ENCODE measurements at regions not wholly inside any gene's neighbourhood (a gene's known extent, or its start where the extent isn't known, plus 50 kb on each side); places are given as distances from the start of the nearest gene placed in this dataset.

GRCh38 chr20:10961651-10962288 is 288.0 kb upstream of the JAG1 start:
- peak; percentile 15 for DNase-seq

- no peak for DNase-seq
Measured at GRCh38 chr20:10962937-10963336, 289.1 kb upstream of the JAG1 start.

GRCh38 chr20:10963717-10964266 is 290.0 kb upstream of the JAG1 start:
- no peak for DNase-seq

GRCh38 chr20:10965936-10966470 is 292.2 kb upstream of the JAG1 start:
- no peak for DNase-seq

- DNase-seq = no peak
Measured at GRCh38 chr20:10970109-10970508, 296.3 kb upstream of the JAG1 start.

- no peak for DNase-seq
Measured at GRCh38 chr20:10971096-10971495, 297.3 kb upstream of the JAG1 start.

- DNase-seq = no peak
Measured at GRCh38 chr20:10972219-10972860, 298.5 kb upstream of the JAG1 start.

GRCh38 chr20:10976051-10976450 is 302.3 kb upstream of the JAG1 start:
- no peak for DNase-seq

- no peak for DNase-seq
Measured at GRCh38 chr20:10978019-10978702, 304.4 kb upstream of the JAG1 start.

- no peak for DNase-seq
Measured at GRCh38 chr20:10978713-10979112, 304.9 kb upstream of the JAG1 start.

GRCh38 chr20:10982692-10983091 is 308.9 kb upstream of the JAG1 start:
- DNase-seq = no peak

GRCh38 chr20:10984294-10984693 is 310.5 kb upstream of the JAG1 start:
- DNase-seq = no peak

GRCh38 chr20:10984913-10985312 is 311.1 kb upstream of the JAG1 start:
- no peak for DNase-seq

GRCh38 chr20:10985536-10985935 is 311.7 kb upstream of the JAG1 start:
- DNase-seq = no peak

GRCh38 chr20:10986586-10986985 is 312.8 kb upstream of the JAG1 start:
- DNase-seq = no peak

- no peak for DNase-seq
Measured at GRCh38 chr20:10987651-10988383, 314.0 kb upstream of the JAG1 start.

GRCh38 chr20:10990625-10991382 is 317.0 kb upstream of the JAG1 start:
- DNase-seq = no peak

GRCh38 chr20:10992731-10993130 is 318.9 kb upstream of the JAG1 start:
- no peak for DNase-seq

GRCh38 chr20:10994991-10995700 is 321.3 kb upstream of the JAG1 start:
- no peak for DNase-seq

GRCh38 chr20:10998476-10998875 is 324.7 kb upstream of the JAG1 start:
- DNase-seq = no peak

GRCh38 chr20:11000416-11000815 is 326.6 kb upstream of the JAG1 start:
- no peak for DNase-seq

- no peak for DNase-seq
Measured at GRCh38 chr20:11001302-11001701, 327.5 kb upstream of the JAG1 start.

Data from COR-L47 (cell line).